DMS79 (cell line): ENCODE measurements at regions not wholly inside any gene's neighbourhood (a gene's known extent, or its start where the extent isn't known, plus 50 kb on each side); places are given as distances from the start of the nearest gene placed in this dataset.

Source experiments
- DNase-seq: peaks from one replicate; lab custom pipeline; 2025; lab: John Stamatoyannopoulos, UW

- no peak for DNase-seq
Observed at GRCh38 chr2:43032213-43033015, 194.0 kb downstream of the ZFP36L2 start.

GRCh38 chr2:43031471-43032212 is 194.8 kb downstream of the ZFP36L2 start:
- no peak for DNase-seq

GRCh38 chr2:43030551-43031307 is 195.7 kb downstream of the ZFP36L2 start:
- DNase-seq = no peak

GRCh38 chr2:43029186-43029585 is 197.2 kb downstream of the ZFP36L2 start:
- no peak for DNase-seq

GRCh38 chr2:43028188-43028587 is 198.2 kb downstream of the ZFP36L2 start:
- DNase-seq = no peak

GRCh38 chr2:43027097-43027873 is 199.1 kb downstream of the ZFP36L2 start:
- DNase-seq = no peak

- no peak for DNase-seq
Observed at GRCh38 chr2:43026426-43027096, 199.8 kb downstream of the ZFP36L2 start.

- no peak for DNase-seq
Observed at GRCh38 chr2:43025709-43026295, 200.6 kb downstream of the ZFP36L2 start.

- no peak for DNase-seq
Observed at GRCh38 chr2:43024515-43025011, 201.8 kb downstream of the ZFP36L2 start.

GRCh38 chr2:43023791-43024514 is 202.5 kb downstream of the ZFP36L2 start:
- DNase-seq = no peak

GRCh38 chr2:43022896-43023295 is 203.5 kb downstream of the ZFP36L2 start:
- DNase-seq = no peak

- DNase-seq = no peak
Observed at GRCh38 chr2:43021791-43022509, 204.5 kb downstream of the ZFP36L2 start.

- DNase-seq = no peak
Observed at GRCh38 chr2:43020990-43021669, 205.3 kb downstream of the ZFP36L2 start.

GRCh38 chr2:43020296-43020695 is 206.1 kb downstream of the ZFP36L2 start:
- no peak for DNase-seq

- DNase-seq = no peak
Observed at GRCh38 chr2:43019536-43020183, 206.7 kb downstream of the ZFP36L2 start.

GRCh38 chr2:43019025-43019367 is 207.4 kb downstream of the ZFP36L2 start:
- DNase-seq = no peak

GRCh38 chr2:43018179-43019024 is 208.0 kb downstream of the ZFP36L2 start:
- no peak for DNase-seq
